RWPE2 (cell line): ENCODE measurements at regions not wholly inside any gene's neighbourhood (a gene's known extent, or its start where the extent isn't known, plus 50 kb on each side); places are given as distances from the start of the nearest gene placed in this dataset.

Experiments
- ATAC-seq: fragments of 200-7000 bp; cut with Tn5 transposase; 3 replicates; pipeline ENCODE4 v1.9.1; 2021; ENCODE audit warnings: low read depth
- DNase-seq: peaks from one replicate; pipeline ENCODE4 v3.0.0-alpha.2; 2020; ENCODE audit warnings: low spot score
- H3K27ac ChIP-seq: fragments of 450-650 bp; 2 replicates; pipeline ENCODE4 v1.5.1; 2017; ENCODE audit warnings: mild to moderate bottlenecking; ENCODE audit not compliant: poor library complexity, severe bottlenecking
- H3K27me3 ChIP-seq: fragments of 250-450 bp; sonication (Bioruptor Pico); 2 replicates; pipeline ENCODE4 v1.5.1; 2021; ENCODE audit warnings: mild to moderate bottlenecking, moderate library complexity; ENCODE audit not compliant: insufficient read depth, poor library complexity, severe bottlenecking
- H3K36me3 ChIP-seq: fragments of 250-450 bp; sonication (Bioruptor Pico); 2 replicates; pipeline ENCODE4 v1.5.1; 2020; ENCODE audit warnings: low read depth, mild to moderate bottlenecking, moderate library complexity
- H3K4me1 ChIP-seq: fragments of 250-450 bp; sonication (Bioruptor Pico); 2 replicates; pipeline ENCODE4 v1.5.1; 2021; ENCODE audit warnings: mild to moderate bottlenecking, moderate library complexity; ENCODE audit not compliant: insufficient read depth, poor library complexity, severe bottlenecking
- H3K4me3 ChIP-seq: fragments of 250-450 bp; sonication (Bioruptor Pico); 2 replicates; pipeline ENCODE4 v1.5.1; 2021; ENCODE audit warnings: mild to moderate bottlenecking, moderate library complexity; ENCODE audit not compliant: severe bottlenecking
- H3K9me3 ChIP-seq: fragments of 250-450 bp; sonication (Bioruptor Pico); 2 replicates; pipeline ENCODE4 v1.5.1; 2021; ENCODE audit warnings: mild to moderate bottlenecking, moderate library complexity; ENCODE audit not compliant: severe bottlenecking
- TF ChIP-seq, protein P1 (sequence below): fragments of 450-650 bp; IDR thresholded peaks from one replicate; pipeline ENCODE4 v1.5.1; 2017; ENCODE audit warnings: mild to moderate bottlenecking, moderate library complexity; ENCODE audit not compliant: poor library complexity, severe bottlenecking

DNA sequence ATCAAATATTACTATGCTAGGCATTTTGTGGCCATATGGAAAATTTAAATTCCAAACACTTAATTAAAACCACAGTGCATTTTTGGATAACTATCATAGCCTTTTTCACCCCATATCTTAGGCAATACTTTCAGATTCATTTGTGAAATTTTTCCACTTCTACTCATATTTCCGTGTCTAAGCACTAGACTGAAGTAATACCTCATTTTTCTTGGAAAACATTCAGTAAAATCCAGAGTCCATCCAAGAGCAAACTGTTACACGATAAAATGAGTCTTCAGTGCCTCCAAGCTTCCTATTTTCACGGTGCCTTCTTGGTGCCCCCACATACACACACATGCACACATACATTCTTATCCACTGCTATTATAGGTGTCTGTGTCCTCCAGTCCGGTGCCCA, 845.9 kb downstream of the TBL1XR1 start:
- H3K27me3 ChIP-seq = no peaks in the 10 kb centered on the region
- no peaks in the 10 kb centered on the region for H3K4me1 ChIP-seq
- H3K36me3 ChIP-seq = no peaks in the 10 kb centered on the region
- H3K27ac ChIP-seq = no peak overlapping the region
- DNase-seq (no peak), ATAC-seq (no peak)
- TF ChIP-seq, protein P1, sequence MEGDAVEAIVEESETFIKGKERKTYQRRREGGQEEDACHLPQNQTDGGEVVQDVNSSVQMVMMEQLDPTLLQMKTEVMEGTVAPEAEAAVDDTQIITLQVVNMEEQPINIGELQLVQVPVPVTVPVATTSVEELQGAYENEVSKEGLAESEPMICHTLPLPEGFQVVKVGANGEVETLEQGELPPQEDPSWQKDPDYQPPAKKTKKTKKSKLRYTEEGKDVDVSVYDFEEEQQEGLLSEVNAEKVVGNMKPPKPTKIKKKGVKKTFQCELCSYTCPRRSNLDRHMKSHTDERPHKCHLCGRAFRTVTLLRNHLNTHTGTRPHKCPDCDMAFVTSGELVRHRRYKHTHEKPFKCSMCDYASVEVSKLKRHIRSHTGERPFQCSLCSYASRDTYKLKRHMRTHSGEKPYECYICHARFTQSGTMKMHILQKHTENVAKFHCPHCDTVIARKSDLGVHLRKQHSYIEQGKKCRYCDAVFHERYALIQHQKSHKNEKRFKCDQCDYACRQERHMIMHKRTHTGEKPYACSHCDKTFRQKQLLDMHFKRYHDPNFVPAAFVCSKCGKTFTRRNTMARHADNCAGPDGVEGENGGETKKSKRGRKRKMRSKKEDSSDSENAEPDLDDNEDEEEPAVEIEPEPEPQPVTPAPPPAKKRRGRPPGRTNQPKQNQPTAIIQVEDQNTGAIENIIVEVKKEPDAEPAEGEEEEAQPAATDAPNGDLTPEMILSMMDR = no peak
- no peaks in the 10 kb centered on the region for H3K9me3 ChIP-seq
- H3K4me3 ChIP-seq = no peak overlapping the region

DNA sequence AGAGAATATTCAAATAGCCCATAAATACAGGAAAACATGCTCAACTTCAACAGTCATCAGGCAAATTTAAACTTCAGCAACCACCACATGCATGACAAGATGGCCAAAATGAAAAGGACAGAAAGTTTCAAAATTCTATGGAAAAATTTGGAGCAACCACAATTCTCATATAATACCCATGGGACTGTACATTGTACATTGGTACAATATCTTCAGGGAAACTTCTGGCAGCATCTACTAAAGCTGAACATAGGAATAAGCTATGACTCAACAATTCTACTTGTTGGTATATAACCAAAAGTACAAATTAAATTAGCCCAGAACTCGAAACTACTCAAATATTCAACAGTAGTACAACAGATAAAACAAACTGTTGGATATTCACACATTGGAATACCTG, 847.6 kb downstream of the TBL1XR1 start:
- H3K4me1 ChIP-seq = no peaks in the 10 kb centered on the region
- DNase-seq (no peak), ATAC-seq (no peak)
- no peaks in the 10 kb centered on the region for H3K36me3 ChIP-seq
- H3K27me3 ChIP-seq = no peaks in the 10 kb centered on the region
- no peaks in the 10 kb centered on the region for H3K9me3 ChIP-seq
- H3K4me3 ChIP-seq = no peak overlapping the region
- H3K27ac ChIP-seq = no peak overlapping the region
- TF ChIP-seq, protein P1 = no peak

DNA sequence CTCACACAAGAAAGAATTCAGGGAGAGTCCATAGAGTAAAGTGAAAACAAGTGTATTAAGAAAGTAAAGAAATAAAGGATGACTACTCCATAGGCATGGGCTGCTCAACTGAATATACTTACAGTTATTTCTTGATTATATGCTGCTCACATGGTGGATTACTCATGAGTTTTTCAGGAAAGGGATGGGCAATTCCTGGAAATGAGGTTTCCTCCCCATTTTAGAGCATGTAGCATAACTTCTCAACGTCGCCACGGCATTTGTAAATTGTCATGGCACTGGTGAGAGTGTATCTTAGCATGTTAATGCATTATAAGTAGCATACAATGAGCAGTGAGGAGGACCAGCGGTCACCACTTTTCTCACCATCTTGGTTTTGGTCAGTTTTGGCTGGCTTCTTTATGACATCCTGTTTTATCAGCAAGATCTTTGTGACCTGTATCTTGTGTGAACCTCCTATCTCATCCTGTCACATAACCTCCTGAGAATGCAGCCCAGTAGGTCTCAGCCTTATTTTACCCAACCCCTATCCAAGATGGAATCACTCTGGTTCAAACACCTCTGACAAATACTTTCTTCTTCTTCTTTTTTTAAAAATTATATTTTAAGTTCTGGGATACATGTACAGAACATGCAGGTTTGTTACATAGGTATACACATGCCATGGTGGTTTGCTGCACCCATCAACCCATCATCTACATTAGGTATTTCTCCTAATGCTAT, 849.7 kb downstream of the TBL1XR1 start:
- TF ChIP-seq, protein P1 = no peak
- ATAC-seq (no peak), DNase-seq (no peak)
- Histone ChIP-seq H3K27ac (no peak overlapping the region), H3K36me3 (no peaks in the 10 kb centered on the region), H3K4me1 (no peaks in the 10 kb centered on the region), H3K9me3 (no peaks in the 10 kb centered on the region), H3K4me3 (no peak overlapping the region), H3K27me3 (no peaks in the 10 kb centered on the region)

DNA sequence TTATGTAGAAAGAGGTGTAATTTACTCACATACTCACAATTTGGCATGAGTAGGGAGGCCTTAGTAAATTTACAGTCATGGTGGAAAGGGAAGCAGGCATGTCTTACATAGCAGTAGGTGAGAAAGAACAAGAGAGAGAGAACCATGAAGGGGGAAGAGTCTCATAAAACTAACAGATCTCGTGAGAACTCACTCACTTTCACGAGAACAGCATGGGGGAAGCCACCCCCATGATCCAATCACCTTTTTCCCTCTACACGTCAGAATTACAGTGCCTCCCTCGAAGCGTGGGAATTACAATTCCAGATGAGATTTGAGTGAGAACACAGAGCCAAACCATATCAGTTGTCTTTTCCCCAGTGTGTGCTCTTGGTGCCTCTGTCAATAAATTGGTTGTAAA, 855.3 kb downstream of the TBL1XR1 start:
- DNase-seq (no peak), ATAC-seq (no peak)
- H3K4me1 ChIP-seq = no peaks in the 10 kb centered on the region
- H3K36me3 ChIP-seq = no peaks in the 10 kb centered on the region
- no peaks in the 10 kb centered on the region for H3K9me3 ChIP-seq
- H3K4me3 ChIP-seq = no peak overlapping the region
- H3K27me3 ChIP-seq = no peaks in the 10 kb centered on the region
- H3K27ac ChIP-seq = no peak overlapping the region
- TF ChIP-seq, protein P1 = no peak

DNA sequence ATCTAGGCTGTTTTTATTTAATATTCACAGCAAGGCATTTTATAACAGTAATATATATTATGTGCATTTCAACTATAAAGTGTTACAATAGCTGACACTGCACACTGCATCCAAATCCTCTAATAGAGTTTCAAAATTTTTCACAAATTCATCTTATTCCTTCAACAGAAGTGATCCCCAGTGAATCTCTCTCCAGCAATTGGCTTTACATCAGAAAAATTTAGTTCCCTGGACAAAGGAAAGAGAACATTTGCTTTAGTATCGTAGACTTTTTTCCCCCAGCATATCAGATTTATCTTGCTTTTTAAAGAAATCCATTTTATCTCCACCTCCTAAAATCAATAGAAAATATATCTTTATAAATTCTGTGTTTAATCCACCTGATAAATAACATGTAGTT, 868.6 kb downstream of the TBL1XR1 start:
- no peak overlapping the region for H3K4me3 ChIP-seq
- DNase-seq (no peak), ATAC-seq (no peak)
- TF ChIP-seq, protein P1 = no peak
- no peak overlapping the region for H3K27ac ChIP-seq
- peaks cover 5% of the 10 kb centered on the region for H3K27me3 ChIP-seq
- H3K36me3 ChIP-seq = no peaks in the 10 kb centered on the region
- no peaks in the 10 kb centered on the region for H3K4me1 ChIP-seq
- no peaks in the 10 kb centered on the region for H3K9me3 ChIP-seq
